SU-DHL-6 (cell line): ENCODE measurements at regions not wholly inside any gene's neighbourhood (a gene's known extent, or its start where the extent isn't known, plus 50 kb on each side); places are given as distances from the start of the nearest gene placed in this dataset.

Experiments
- H2AFZ ChIP-seq: fragments of 200-600 bp; sonication (generic); 2 replicates; pipeline ENCODE4 v1.6.1; 2014; ENCODE audit warnings: low read depth, mild to moderate bottlenecking, moderate library complexity, mixed read lengths, antibody characterized with exemption, low read length; ENCODE audit not compliant: severe bottlenecking
- H3F3A ChIP-seq: fragments of 200-600 bp; shearing (Covaris generic); 2 replicates; pipeline ENCODE4 v1.6.0; 2016; ENCODE audit warnings: antibody characterized with exemption, mild to moderate bottlenecking; ENCODE audit not compliant: insufficient read depth
- H3K27ac ChIP-seq: fragments of 200-600 bp; sonication (generic); 2 replicates; pipeline ENCODE4 v1.5.1; 2016; ENCODE audit warnings: low read depth, mild to moderate bottlenecking, low read length, moderate library complexity, mixed read lengths
- H3K27me3 ChIP-seq: fragments of 200-600 bp; sonication (generic), shearing (Covaris generic); 2 replicates; pipeline ENCODE4 v1.6.0; 2014; ENCODE audit warnings: mild to moderate bottlenecking, low read length
- H3K36me3 ChIP-seq: fragments of 200-600 bp; sonication (generic); 2 replicates; pipeline ENCODE4 v1.6.1; 2014; ENCODE audit warnings: mild to moderate bottlenecking, low read length, mixed read lengths
- H3K4me2 ChIP-seq: fragments of 300-600, 200-600 bp; shearing (Covaris generic), sonication (generic); 2 replicates; pipeline ENCODE4 v1.6.0; 2014; ENCODE audit warnings: low read length, low read depth, mild to moderate bottlenecking; ENCODE audit not compliant: poor library complexity, severe bottlenecking
- H3K4me3 ChIP-seq: fragments of 200-600 bp; sonication (generic); 2 replicates; pipeline ENCODE4 v1.5.1; 2014; ENCODE audit warnings: antibody characterized with exemption, low read length, mild to moderate bottlenecking, mixed read lengths; ENCODE audit not compliant: insufficient read depth, poor library complexity, severe bottlenecking
- H3K79me2 ChIP-seq: fragments of 200-600 bp; sonication (generic); 2 replicates; pipeline ENCODE4 v1.6.1; 2014; ENCODE audit warnings: mild to moderate bottlenecking, low read length, moderate library complexity; ENCODE audit not compliant: insufficient read depth
- H3K9ac ChIP-seq: fragments of 200-600 bp; sonication (generic); 2 replicates; pipeline ENCODE4 v1.7.0; 2014; ENCODE audit warnings: mild to moderate bottlenecking, low read length
- H3K9me2 ChIP-seq: fragments of 200-600 bp; sonication (generic); replicated peaks from 2 replicates; pipeline ENCODE4 v1.6.1; 2014; ENCODE audit warnings: low read length; ENCODE audit not compliant: insufficient read depth
- H3K9me3 ChIP-seq: fragments of 200-600 bp; sonication (generic); 2 replicates; pipeline ENCODE4 v1.6.1; 2014; ENCODE audit warnings: low read length, mixed read lengths; ENCODE audit not compliant: insufficient read depth
- H4K20me1 ChIP-seq: fragments of 200-600 bp; sonication (generic); 2 replicates; pipeline ENCODE4 v1.6.1; 2014; ENCODE audit warnings: low read depth, mild to moderate bottlenecking, antibody characterized with exemption, low read length, moderate library complexity, mixed read lengths
- EZH2phosphoT487 ChIP-seq: fragments of 200-600 bp; sonication (generic), shearing (Covaris generic); conservative IDR thresholded peaks from 2 replicates; pipeline ENCODE4 v1.6.1; 2018; ENCODE audit warnings: mild to moderate bottlenecking, antibody characterized with exemption, low read length, moderate library complexity, mixed read lengths
- TF ChIP-seq, protein P1 (sequence below): fragments of 200-600 bp; sonication (generic); IDR thresholded peaks from one replicate; pipeline ENCODE4 v1.5.1; 2017; ENCODE audit warnings: antibody characterized with exemption, mild to moderate bottlenecking, low read length, moderate library complexity; ENCODE audit not compliant: insufficient read depth, poor library complexity, severe bottlenecking

DNA sequence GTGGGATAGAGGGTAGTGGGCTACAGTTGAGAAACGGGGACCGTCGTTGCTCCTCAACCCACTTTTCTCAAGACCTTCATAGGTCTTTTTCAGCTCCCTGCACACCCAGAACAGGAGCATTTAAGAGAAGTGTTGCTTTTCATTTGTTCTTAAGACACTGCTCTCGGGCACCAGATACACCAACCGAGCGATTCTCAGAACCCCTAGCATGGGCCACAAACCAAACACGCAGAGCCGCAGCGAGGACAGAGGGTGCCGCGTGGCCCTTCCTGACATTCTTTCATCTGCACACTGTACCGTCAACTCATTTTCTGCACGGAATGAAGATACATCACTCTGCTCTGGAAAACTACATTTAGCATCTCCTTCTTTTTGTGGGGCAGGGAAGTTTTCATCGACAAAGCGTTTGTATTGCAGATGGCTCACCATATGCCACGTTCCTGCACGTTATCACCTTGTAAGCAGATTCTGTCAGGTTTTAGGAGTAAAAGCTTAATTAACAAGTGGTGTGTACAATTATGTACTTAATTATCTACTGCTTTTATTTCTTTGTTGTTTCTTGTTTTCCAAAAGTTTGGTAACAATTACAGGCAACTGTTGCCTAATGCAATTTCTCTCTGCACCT lies 70.4 kb upstream of the MLN start:
- H4K20me1 ChIP-seq, result no peaks in the 10 kb centered on the region
- H3K4me3 ChIP-seq, result no peak overlapping the region
- no peaks in the 10 kb centered on the region for H3K9me3 ChIP-seq
- no peaks in the 10 kb centered on the region for H3K27me3 ChIP-seq
- H3K79me2 ChIP-seq, result no peaks in the 10 kb centered on the region
- H3K4me2 ChIP-seq, result no peak overlapping the region
- no peaks in the 10 kb centered on the region for H3K36me3 ChIP-seq
- no peaks in the 10 kb centered on the region for H3K9me2 ChIP-seq
- TF ChIP-seq, protein P1, sequence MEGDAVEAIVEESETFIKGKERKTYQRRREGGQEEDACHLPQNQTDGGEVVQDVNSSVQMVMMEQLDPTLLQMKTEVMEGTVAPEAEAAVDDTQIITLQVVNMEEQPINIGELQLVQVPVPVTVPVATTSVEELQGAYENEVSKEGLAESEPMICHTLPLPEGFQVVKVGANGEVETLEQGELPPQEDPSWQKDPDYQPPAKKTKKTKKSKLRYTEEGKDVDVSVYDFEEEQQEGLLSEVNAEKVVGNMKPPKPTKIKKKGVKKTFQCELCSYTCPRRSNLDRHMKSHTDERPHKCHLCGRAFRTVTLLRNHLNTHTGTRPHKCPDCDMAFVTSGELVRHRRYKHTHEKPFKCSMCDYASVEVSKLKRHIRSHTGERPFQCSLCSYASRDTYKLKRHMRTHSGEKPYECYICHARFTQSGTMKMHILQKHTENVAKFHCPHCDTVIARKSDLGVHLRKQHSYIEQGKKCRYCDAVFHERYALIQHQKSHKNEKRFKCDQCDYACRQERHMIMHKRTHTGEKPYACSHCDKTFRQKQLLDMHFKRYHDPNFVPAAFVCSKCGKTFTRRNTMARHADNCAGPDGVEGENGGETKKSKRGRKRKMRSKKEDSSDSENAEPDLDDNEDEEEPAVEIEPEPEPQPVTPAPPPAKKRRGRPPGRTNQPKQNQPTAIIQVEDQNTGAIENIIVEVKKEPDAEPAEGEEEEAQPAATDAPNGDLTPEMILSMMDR, result no peak
- TF ChIP-seq EZH2phosphoT487, result no peak
- no peak overlapping the region for H2AFZ ChIP-seq
- H3F3A ChIP-seq, result no peaks in the 10 kb centered on the region
- no peak overlapping the region for H3K27ac ChIP-seq
- H3K9ac ChIP-seq, result no peak overlapping the region

DNA sequence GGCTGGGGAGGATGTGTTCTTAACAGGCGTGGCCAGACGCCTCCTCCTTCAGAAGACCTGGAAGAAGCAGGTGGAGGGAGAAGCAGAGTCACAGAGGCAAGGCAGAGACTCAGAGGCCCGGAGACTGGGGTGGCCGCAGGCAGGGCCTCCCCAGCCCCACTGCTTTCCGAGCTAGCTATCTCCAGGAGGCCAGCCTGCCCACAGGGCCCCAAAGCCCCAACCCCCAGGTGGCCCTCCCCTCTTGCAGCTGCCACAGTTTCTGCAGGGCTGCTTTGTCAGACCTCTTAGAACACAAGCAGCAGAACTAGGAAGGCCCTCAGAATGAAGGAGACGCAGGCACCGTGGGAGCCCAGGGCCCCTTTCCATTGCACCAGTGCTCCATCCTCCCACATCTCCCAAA lies 69.0 kb upstream of the MLN start:
- Histone ChIP-seq H3K27ac (no peak overlapping the region), H4K20me1 (no peaks in the 10 kb centered on the region), H3K4me3 (no peak overlapping the region), H3K79me2 (no peaks in the 10 kb centered on the region), H3K36me3 (no peaks in the 10 kb centered on the region), H3K9ac (no peak overlapping the region), H3K4me2 (no peak overlapping the region), H3K27me3 (no peaks in the 10 kb centered on the region), H3F3A (no peaks in the 10 kb centered on the region), H3K9me2 (no peaks in the 10 kb centered on the region), H3K9me3 (no peaks in the 10 kb centered on the region), H2AFZ (no peak overlapping the region)
- TF ChIP-seq, protein P1, result no peak
- TF ChIP-seq EZH2phosphoT487, result no peak

DNA sequence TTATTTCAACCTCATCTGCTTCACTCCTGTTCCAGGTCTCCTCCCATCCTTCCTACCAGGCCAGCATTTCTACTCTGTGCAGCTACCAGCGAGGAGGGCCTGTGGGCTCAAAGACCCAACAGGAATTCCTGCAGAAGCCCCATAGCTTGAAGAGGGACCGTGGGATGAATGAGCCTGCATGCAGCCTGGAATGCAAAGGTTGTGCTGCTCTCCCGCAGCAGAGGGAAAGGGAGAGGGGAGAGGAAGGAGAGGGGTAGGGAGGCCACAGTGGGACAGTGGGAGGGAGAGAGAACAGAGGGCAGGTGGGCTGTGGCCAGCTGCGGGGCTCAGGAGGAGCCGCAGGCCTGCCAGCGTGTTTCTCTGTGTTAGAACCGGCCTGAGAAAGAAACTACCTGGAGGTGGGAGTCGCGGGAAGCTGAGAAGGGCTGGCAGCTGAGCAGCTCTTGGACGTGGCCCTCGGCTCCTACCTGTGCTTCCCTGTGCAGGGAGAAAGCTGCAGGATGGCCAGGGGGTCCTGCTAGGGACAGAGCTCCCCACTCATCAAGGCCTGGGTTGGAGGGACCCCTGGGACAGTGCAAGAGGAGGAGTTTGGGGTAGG lies 66.1 kb upstream of the MLN start:
- H3F3A ChIP-seq, result no peaks in the 10 kb centered on the region
- no peak overlapping the region for H2AFZ ChIP-seq
- H3K79me2 ChIP-seq, result no peaks in the 10 kb centered on the region

More for the DNA sequence above, 66.1 kb upstream of the MLN start:
- no peak overlapping the region for H3K4me2 ChIP-seq
- no peaks in the 10 kb centered on the region; the same call in 1 of the 2 replicates for H3K27me3 ChIP-seq
- H3K9me3 ChIP-seq, result no peaks in the 10 kb centered on the region
- H3K4me3 ChIP-seq, result no peak overlapping the region
- H3K27ac ChIP-seq, result no peak overlapping the region
- H4K20me1 ChIP-seq, result no peaks in the 10 kb centered on the region
- no peaks in the 10 kb centered on the region for H3K36me3 ChIP-seq
- TF ChIP-seq, protein P1, result no peak
- no peak for TF ChIP-seq EZH2phosphoT487
- H3K9ac ChIP-seq, result no peak overlapping the region
- no peaks in the 10 kb centered on the region for H3K9me2 ChIP-seq
